ENCODE measurements at regions not wholly inside any gene's neighbourhood (a gene's known extent, or its start where the extent isn't known, plus 50 kb on each side); places are given as distances from the start of the nearest gene placed in this dataset.

GRCh38 chr21:28429161-28429560 is 563.5 kb downstream of the LTN1 start:
- TF ChIP-seq, protein P1, sequence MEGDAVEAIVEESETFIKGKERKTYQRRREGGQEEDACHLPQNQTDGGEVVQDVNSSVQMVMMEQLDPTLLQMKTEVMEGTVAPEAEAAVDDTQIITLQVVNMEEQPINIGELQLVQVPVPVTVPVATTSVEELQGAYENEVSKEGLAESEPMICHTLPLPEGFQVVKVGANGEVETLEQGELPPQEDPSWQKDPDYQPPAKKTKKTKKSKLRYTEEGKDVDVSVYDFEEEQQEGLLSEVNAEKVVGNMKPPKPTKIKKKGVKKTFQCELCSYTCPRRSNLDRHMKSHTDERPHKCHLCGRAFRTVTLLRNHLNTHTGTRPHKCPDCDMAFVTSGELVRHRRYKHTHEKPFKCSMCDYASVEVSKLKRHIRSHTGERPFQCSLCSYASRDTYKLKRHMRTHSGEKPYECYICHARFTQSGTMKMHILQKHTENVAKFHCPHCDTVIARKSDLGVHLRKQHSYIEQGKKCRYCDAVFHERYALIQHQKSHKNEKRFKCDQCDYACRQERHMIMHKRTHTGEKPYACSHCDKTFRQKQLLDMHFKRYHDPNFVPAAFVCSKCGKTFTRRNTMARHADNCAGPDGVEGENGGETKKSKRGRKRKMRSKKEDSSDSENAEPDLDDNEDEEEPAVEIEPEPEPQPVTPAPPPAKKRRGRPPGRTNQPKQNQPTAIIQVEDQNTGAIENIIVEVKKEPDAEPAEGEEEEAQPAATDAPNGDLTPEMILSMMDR (IDR thresholded peaks at IDR 0.05; ENCODE audit: borderline replicate concordance, control extremely low read depth, extremely low read depth, insufficient read depth, missing control alignments) = no peak
- in situ Hi-C loops (cut with MboI; ENCODE audit: low sequenced_read_pairs, unreplicated experiment) = no loop called here
- no peak for DNase-seq (ENCODE audit: low spot score)

DNA sequence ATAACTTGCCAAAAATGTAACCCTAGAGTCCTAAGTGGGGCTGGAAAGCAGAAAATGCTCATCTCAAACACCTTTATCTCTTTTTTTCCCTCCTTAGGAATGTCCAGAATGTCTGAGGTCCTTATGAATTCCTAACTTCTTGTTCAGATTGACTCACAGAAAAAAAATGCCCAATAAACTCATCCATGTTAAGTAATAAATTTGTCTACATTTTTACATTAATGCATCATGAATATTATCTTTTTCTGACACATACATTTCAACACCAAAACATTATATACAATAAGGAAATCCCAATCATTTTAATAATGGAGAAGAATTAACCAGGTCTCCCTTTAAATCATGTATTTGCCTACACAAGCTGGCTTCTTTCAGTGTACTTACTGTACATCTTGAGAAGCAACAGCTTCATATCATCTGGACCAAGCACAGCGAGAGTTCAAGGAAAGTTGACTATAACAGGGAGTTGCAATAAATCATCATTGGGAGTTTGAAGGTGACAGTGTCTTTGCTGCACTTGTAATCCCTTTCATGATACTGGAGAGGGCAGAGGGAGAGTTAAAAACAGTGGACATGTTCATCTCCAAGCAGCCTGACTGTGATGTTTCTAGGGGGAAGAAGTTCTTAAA is 565.2 kb downstream of the LTN1 start:
- TF ChIP-seq, protein P1 (IDR thresholded peaks at IDR 0.05; ENCODE audit: borderline replicate concordance, control extremely low read depth, extremely low read depth, insufficient read depth, missing control alignments) = no peak
- in situ Hi-C loops (cut with MboI; ENCODE audit: low sequenced_read_pairs, unreplicated experiment) = no loop called here
- no peak for DNase-seq (ENCODE audit: low spot score)

DNA sequence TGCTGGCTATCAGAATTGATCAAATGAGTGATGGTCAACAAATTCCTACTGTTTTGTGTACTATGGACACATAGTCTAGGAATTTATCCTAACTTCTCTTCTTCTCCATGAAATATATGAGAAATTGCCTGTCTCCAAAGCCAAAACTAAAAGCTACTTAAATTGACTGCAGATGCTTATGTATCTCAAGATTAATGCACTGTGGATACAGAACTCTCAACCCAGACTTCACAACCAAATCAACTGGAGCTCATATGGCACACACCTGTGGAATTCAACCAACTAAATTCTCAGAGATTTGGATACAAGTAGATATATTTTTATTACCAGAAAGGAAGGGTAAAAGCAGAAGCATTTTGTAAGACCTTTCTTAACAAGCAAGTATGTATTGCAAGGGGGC is 566.1 kb downstream of the LTN1 start:
- TF ChIP-seq, protein P1 (IDR thresholded peaks at IDR 0.05; ENCODE audit: borderline replicate concordance, control extremely low read depth, extremely low read depth, insufficient read depth, missing control alignments) = no peak
- DNase-seq (ENCODE audit: low spot score) = no peak
- in situ Hi-C loops (cut with MboI; ENCODE audit: low sequenced_read_pairs, unreplicated experiment) = no loop called here

DNA sequence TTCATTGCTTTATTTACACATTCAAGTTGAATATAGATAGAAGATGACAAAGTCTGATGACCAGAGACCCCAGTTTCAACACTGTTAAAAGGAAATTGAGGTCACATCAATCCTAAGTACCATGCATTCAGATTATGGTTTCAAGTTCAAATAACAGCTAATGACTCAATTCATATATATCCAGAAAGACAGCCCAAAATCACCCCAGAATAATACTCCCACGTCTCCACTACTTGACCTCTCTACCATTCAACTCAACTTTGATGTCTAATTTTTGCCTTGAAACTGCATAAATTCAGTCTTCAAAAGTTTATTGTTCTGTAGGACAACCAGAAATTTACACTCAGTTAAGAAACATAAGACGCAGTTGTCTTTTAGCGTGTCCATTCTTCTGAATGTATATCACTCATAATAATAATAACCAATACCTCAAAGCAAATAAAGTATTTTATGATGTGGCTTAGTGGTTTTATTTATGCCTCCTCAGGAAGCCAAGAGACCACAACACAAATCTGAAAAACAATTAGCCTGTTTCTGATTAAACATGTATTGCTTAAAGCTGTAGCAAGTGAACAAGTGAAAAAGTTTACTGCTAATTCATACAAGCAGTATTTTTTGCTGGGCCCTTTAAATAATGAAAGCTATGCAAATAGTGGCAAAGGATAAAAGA is 569.0 kb downstream of the LTN1 start:
- no peak for DNase-seq (ENCODE audit: low spot score)
- in situ Hi-C loops (cut with MboI; ENCODE audit: low sequenced_read_pairs, unreplicated experiment) = no loop called here
- TF ChIP-seq, protein P1 (IDR thresholded peaks at IDR 0.05; ENCODE audit: borderline replicate concordance, control extremely low read depth, extremely low read depth, insufficient read depth, missing control alignments) = no peak

DNA sequence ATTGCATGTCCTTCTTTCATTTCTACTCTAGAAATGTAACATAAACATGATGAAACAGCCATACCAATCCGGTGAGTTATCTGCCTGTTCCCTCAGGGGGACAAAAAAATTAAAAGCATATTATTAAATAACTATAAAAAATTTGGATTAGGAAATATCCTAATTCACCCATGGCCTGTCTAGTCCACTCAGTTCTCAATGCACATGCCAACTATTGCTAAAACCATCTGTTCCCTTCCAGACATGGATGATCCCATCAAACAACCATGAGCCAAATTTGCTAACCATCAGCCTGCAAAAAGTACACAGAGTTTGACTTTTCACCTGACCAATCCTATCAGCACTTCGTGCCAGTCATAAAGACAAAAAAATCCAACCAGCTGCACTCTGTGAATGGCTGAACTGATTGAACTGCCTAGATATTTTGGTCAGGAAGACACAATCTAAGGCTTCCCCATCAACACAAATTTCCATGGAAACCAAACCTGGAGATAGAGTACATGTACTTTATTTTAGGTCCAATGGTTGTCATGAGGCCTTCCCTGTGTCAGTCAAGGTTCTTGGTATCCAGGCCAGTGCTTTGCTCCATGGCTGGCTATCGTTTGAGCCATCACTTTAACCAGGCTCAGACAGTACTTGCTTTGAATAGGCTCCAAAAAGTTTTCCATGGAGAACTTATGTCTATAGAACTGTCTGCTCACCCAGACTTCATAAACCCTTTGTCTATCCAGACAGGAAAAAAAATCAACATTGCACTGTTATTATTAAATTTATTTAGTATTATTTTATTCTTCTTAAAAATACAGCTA is 570.8 kb downstream of the LTN1 start:
- in situ Hi-C loops (cut with MboI; ENCODE audit: low sequenced_read_pairs, unreplicated experiment) = no loop called here
- TF ChIP-seq, protein P1 (IDR thresholded peaks at IDR 0.05; ENCODE audit: borderline replicate concordance, control extremely low read depth, extremely low read depth, insufficient read depth, missing control alignments) = no peak
- DNase-seq (ENCODE audit: low spot score) = no peak

DNA sequence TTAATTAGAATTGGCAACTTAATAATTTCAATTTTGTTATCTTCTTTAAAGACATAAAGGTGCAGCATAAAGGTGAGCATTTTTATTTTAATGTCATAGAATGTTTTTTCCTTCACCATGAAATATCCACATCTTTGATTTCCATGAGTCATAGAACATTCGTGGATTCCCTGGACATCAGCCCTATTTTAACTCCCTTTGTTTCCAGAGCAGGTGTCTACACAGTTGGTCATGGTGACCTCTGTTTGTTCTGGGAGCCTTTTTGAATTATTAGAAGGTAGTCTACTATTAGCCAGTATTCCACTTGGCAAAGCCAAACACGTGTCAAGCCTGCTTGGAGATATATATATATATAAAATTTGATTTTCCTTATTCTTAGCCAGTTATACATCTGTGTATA is 572.9 kb downstream of the LTN1 start:
- DNase-seq (ENCODE audit: low spot score) = no peak
- in situ Hi-C loops (cut with MboI; ENCODE audit: low sequenced_read_pairs, unreplicated experiment) = no loop called here
- TF ChIP-seq, protein P1 (IDR thresholded peaks at IDR 0.05; ENCODE audit: borderline replicate concordance, control extremely low read depth, extremely low read depth, insufficient read depth, missing control alignments) = no peak
